Activated CD8-positive, alpha-beta T cell treated with anti-CD3 and anti-CD28 coated beads, Interleukin-2, amount 10 ng/mL, durations not matched to agents 7 days and 5 days (primary cell): ENCODE measurements at regions not wholly inside any gene's neighbourhood (a gene's known extent, or its start where the extent isn't known, plus 50 kb on each side); places are given as distances from the start of the nearest gene placed in this dataset.

Experiments
- ATAC-seq: fragments of 150-1000 bp; cut with Tn5 transposase; one replicate; pipeline ENCODE4 v1.10.0; 2021; ENCODE audit warnings: moderate library complexity
- CTCF ChIA-PET: fragments of 350-600 bp; sonication (Branson Sonifier 250); formaldehyde crosslinking; loops from one replicate; lab custom pipeline; 2021; ENCODE audit warnings: antibody characterized with exemption; lab: Charles Lee
- POLR2A ChIA-PET: fragments of 350-600 bp; sonication (Branson Sonifier 250); formaldehyde crosslinking; loops from one replicate; lab custom pipeline; 2021; ENCODE audit warnings: antibody characterized with exemption; lab: Charles Lee
- DNase-seq: peaks from one replicate; pipeline ENCODE4 v3.0.0-alpha.2; 2020
- H3K27ac Mint-ChIP-seq: one replicate; pipeline ENCODE4 v1.8.0; 2021; ENCODE audit warnings: mild to moderate bottlenecking, mixed read lengths
- H3K27me3 Mint-ChIP-seq: one replicate; pipeline ENCODE4 v1.8.0; 2021; ENCODE audit warnings: low read depth, mixed read lengths
- H3K36me3 Mint-ChIP-seq: one replicate; pipeline ENCODE4 v1.8.0; 2021; ENCODE audit warnings: low read depth, mixed read lengths
- H3K4me1 Mint-ChIP-seq: one replicate; pipeline ENCODE4 v1.8.0; 2021; ENCODE audit warnings: low read depth, mixed read lengths
- H3K4me3 Mint-ChIP-seq: one replicate; pipeline ENCODE4 v1.8.0; 2021; ENCODE audit warnings: mild to moderate bottlenecking, mixed read lengths
- H3K9me3 Mint-ChIP-seq: one replicate; pipeline ENCODE4 v1.8.0; 2022; ENCODE audit warnings: mixed read lengths; ENCODE audit not compliant: insufficient read depth

- no peak overlapping the region for H3K4me3 Mint-ChIP-seq
- no peaks in the 10 kb centered on the region for H3K4me1 Mint-ChIP-seq
- H3K27me3 Mint-ChIP-seq = no peaks in the 10 kb centered on the region
- no peaks in the 10 kb centered on the region for H3K9me3 Mint-ChIP-seq
- H3K36me3 Mint-ChIP-seq = no peaks in the 10 kb centered on the region
- POLR2A ChIA-PET = no interaction called here
- CTCF ChIA-PET = no interaction called here
- H3K27ac Mint-ChIP-seq = no peak overlapping the region
- DNase-seq = no peak
- no peak for ATAC-seq
Measured at GRCh38 chr1:102365071-102365470, 368.3 kb upstream of the OLFM3 start.

- ATAC-seq (no peak), DNase-seq (no peak)
- Mint-ChIP-seq H3K4me3 (no peak overlapping the region), H3K9me3 (no peaks in the 10 kb centered on the region), H3K27ac (no peak overlapping the region), H3K36me3 (no peaks in the 10 kb centered on the region), H3K27me3 (no peaks in the 10 kb centered on the region), H3K4me1 (no peaks in the 10 kb centered on the region)
- CTCF ChIA-PET = no interaction called here
- POLR2A ChIA-PET = no interaction called here
Measured at GRCh38 chr1:102336602-102337001, 339.9 kb upstream of the OLFM3 start.

- POLR2A ChIA-PET = no interaction called here
Measured at GRCh38 chr1:102318104-102318806, 321.5 kb upstream of the OLFM3 start.

GRCh38 chr1:102315096-102315495 is 318.4 kb upstream of the OLFM3 start:
- POLR2A ChIA-PET = no interaction called here
- no peak for DNase-seq
- no peaks in the 10 kb centered on the region for H3K4me1 Mint-ChIP-seq
- H3K27me3 Mint-ChIP-seq = no peaks in the 10 kb centered on the region
- peaks cover 5% of the 10 kb centered on the region for H3K9me3 Mint-ChIP-seq
- CTCF ChIA-PET = interaction anchor here (0.6 kb wide), 1 partner anchor 656 kb away, joined by 3 read pairs; no protein-coding TSS in a partner anchor
- H3K36me3 Mint-ChIP-seq = no peaks in the 10 kb centered on the region
- no peak overlapping the region for H3K4me3 Mint-ChIP-seq
- ATAC-seq = no peak
- no peak overlapping the region for H3K27ac Mint-ChIP-seq

More at GRCh38 chr1:102318104-102318806, 321.5 kb upstream of the OLFM3 start:
- no peak overlapping the region for H3K27ac Mint-ChIP-seq
- no peak overlapping the region for H3K4me3 Mint-ChIP-seq
- CTCF ChIA-PET = no interaction called here
- no peaks in the 10 kb centered on the region for H3K27me3 Mint-ChIP-seq
- ATAC-seq (no peak), DNase-seq (no peak)
- H3K36me3 Mint-ChIP-seq = no peaks in the 10 kb centered on the region
- no peaks in the 10 kb centered on the region for H3K4me1 Mint-ChIP-seq
- H3K9me3 Mint-ChIP-seq = peaks cover 5% of the 10 kb centered on the region

GRCh38 chr1:102296116-102296515 is 299.4 kb upstream of the OLFM3 start:
- H3K36me3 Mint-ChIP-seq = no peaks in the 10 kb centered on the region
- CTCF ChIA-PET = no interaction called here

GRCh38 chr1:102282955-102283354 is 286.2 kb upstream of the OLFM3 start:
- H3K9me3 Mint-ChIP-seq = peaks cover 5% of the 10 kb centered on the region
- ATAC-seq (no peak), DNase-seq (no peak)
- no peaks in the 10 kb centered on the region for H3K27me3 Mint-ChIP-seq
- no peaks in the 10 kb centered on the region for H3K36me3 Mint-ChIP-seq
- ChIA-PET POLR2A (no interaction called here), CTCF (no interaction called here)
- no peaks in the 10 kb centered on the region for H3K4me1 Mint-ChIP-seq
- H3K27ac Mint-ChIP-seq = no peak overlapping the region
- no peak overlapping the region for H3K4me3 Mint-ChIP-seq

More at GRCh38 chr1:102296116-102296515, 299.4 kb upstream of the OLFM3 start:
- Mint-ChIP-seq H3K4me3 (no peak overlapping the region), H3K9me3 (peaks cover 14% of the 10 kb centered on the region), H3K4me1 (no peaks in the 10 kb centered on the region), H3K27ac (no peak overlapping the region), H3K27me3 (no peaks in the 10 kb centered on the region)
- DNase-seq (no peak), ATAC-seq (no peak)
- POLR2A ChIA-PET = no interaction called here

GRCh38 chr1:102262994-102263393 is 266.3 kb upstream of the OLFM3 start:
- H3K4me1 Mint-ChIP-seq = no peaks in the 10 kb centered on the region
- DNase-seq (no peak), ATAC-seq (no peak)
- no peaks in the 10 kb centered on the region for H3K9me3 Mint-ChIP-seq
- H3K4me3 Mint-ChIP-seq = no peak overlapping the region
- H3K27me3 Mint-ChIP-seq = no peaks in the 10 kb centered on the region
- CTCF ChIA-PET = no interaction called here
- POLR2A ChIA-PET = no interaction called here
- no peaks in the 10 kb centered on the region for H3K36me3 Mint-ChIP-seq
- no peak overlapping the region for H3K27ac Mint-ChIP-seq

GRCh38 chr1:102252731-102253505 is 256.2 kb upstream of the OLFM3 start:
- Mint-ChIP-seq H3K36me3 (no peaks in the 10 kb centered on the region), H3K4me3 (no peak overlapping the region), H3K9me3 (no peaks in the 10 kb centered on the region), H3K27me3 (no peaks in the 10 kb centered on the region), H3K4me1 (no peaks in the 10 kb centered on the region), H3K27ac (no peak overlapping the region)
- ChIA-PET POLR2A (no interaction called here), CTCF (no interaction called here)
- DNase-seq = no peak
- ATAC-seq = no peak

- ATAC-seq (no peak), DNase-seq (no peak)
- no peaks in the 10 kb centered on the region for H3K9me3 Mint-ChIP-seq
- H3K36me3 Mint-ChIP-seq = no peaks in the 10 kb centered on the region
- no peaks in the 10 kb centered on the region for H3K27me3 Mint-ChIP-seq
- ChIA-PET POLR2A (no interaction called here), CTCF (no interaction called here)
- no peaks in the 10 kb centered on the region for H3K4me1 Mint-ChIP-seq
- no peak overlapping the region for H3K27ac Mint-ChIP-seq
- H3K4me3 Mint-ChIP-seq = no peak overlapping the region
Measured at GRCh38 chr1:102241431-102242338, 245.0 kb upstream of the OLFM3 start.

GRCh38 chr1:102239247-102239646 is 242.5 kb upstream of the OLFM3 start:
- ChIA-PET POLR2A (no interaction called here), CTCF (no interaction called here)
- H3K9me3 Mint-ChIP-seq = peaks cover 6% of the 10 kb centered on the region
- H3K4me3 Mint-ChIP-seq = no peak overlapping the region
- no peak for DNase-seq
- H3K27me3 Mint-ChIP-seq = no peaks in the 10 kb centered on the region
- no peak overlapping the region for H3K27ac Mint-ChIP-seq
- no peaks in the 10 kb centered on the region for H3K4me1 Mint-ChIP-seq
- no peak for ATAC-seq
- no peaks in the 10 kb centered on the region for H3K36me3 Mint-ChIP-seq

GRCh38 chr1:102234753-102235359 is 238.1 kb upstream of the OLFM3 start:
- ChIA-PET CTCF (no interaction called here), POLR2A (no interaction called here)
- Mint-ChIP-seq H3K36me3 (no peaks in the 10 kb centered on the region), H3K9me3 (peaks cover 15% of the 10 kb centered on the region), H3K4me3 (no peak overlapping the region), H3K4me1 (no peaks in the 10 kb centered on the region), H3K27ac (no peak overlapping the region), H3K27me3 (no peaks in the 10 kb centered on the region)
- DNase-seq = no peak
- no peak for ATAC-seq
